Kidney epithelial cell (primary cell): ENCODE measurements at regions not wholly inside any gene's neighbourhood (a gene's known extent, or its start where the extent isn't known, plus 50 kb on each side); places are given as distances from the start of the nearest gene placed in this dataset.

Source experiments
- DNase-seq: peaks from one replicate; pipeline ENCODE4 v3.0.0-alpha.2; 2010; ENCODE audit warnings: low read depth
- H3K27me3 ChIP-seq: 2 replicates; pipeline ENCODE4 v1.6.0; 2011; ENCODE audit warnings: low read length; ENCODE audit not compliant: control insufficient read depth, insufficient read depth
- H3K36me3 ChIP-seq: 2 replicates; pipeline ENCODE4 v1.5.1; 2011; ENCODE audit warnings: low read length; ENCODE audit not compliant: control insufficient read depth, insufficient read depth
- H3K4me3 ChIP-seq: 2 replicates; pipeline ENCODE4 v1.5.1; 2011; ENCODE audit warnings: low read depth, mild to moderate bottlenecking, control low read depth, low read length
- CTCF ChIP-seq: IDR thresholded peaks from 2 replicates; pipeline ENCODE4 v1.5.1; 2011; ENCODE audit warnings: mild to moderate bottlenecking, moderate library complexity, low read length, control low read depth, inconsistent platforms; ENCODE audit not compliant: insufficient read depth, poor library complexity, severe bottlenecking

GRCh38 chr12:94704452-94705306 is 54.3 kb upstream of the TMCC3 start:
- no peak overlapping the region for H3K4me3 ChIP-seq
- no peak for TF ChIP-seq CTCF
- peak; percentile 21 for DNase-seq
- no peaks in the 10 kb centered on the region for H3K36me3 ChIP-seq
- no peaks in the 10 kb centered on the region for H3K27me3 ChIP-seq

- TF ChIP-seq CTCF = no peak
- H3K36me3 ChIP-seq = no peaks in the 10 kb centered on the region
- no peak for DNase-seq
Observed at GRCh38 chr12:94702696-94703095, 52.3 kb upstream of the TMCC3 start.

GRCh38 chr12:94701711-94702110 is 51.4 kb upstream of the TMCC3 start:
- Histone ChIP-seq H3K4me3 (no peak overlapping the region), H3K27me3 (no peaks in the 10 kb centered on the region), H3K36me3 (no peaks in the 10 kb centered on the region)
- no peak for DNase-seq
- TF ChIP-seq CTCF = no peak

More at GRCh38 chr12:94702696-94703095, 52.3 kb upstream of the TMCC3 start:
- no peaks in the 10 kb centered on the region for H3K27me3 ChIP-seq
- no peak overlapping the region for H3K4me3 ChIP-seq

GRCh38 chr12:94700662-94701061 is 50.3 kb upstream of the TMCC3 start:
- H3K36me3 ChIP-seq = no peaks in the 10 kb centered on the region
- no peak for DNase-seq
- TF ChIP-seq CTCF = no peak
- no peaks in the 10 kb centered on the region for H3K27me3 ChIP-seq
- H3K4me3 ChIP-seq = no peak overlapping the region
